HL-60 (cell line): ENCODE measurements at regions not wholly inside any gene's neighbourhood (a gene's known extent, or its start where the extent isn't known, plus 50 kb on each side); places are given as distances from the start of the nearest gene placed in this dataset.

Experiments used
- GABPA ChIP-seq: IDR thresholded peaks from 2 replicates; pipeline ENCODE4 v1.6.1; 2012; ENCODE audit warnings: low read depth
- POLR2AphosphoS5 ChIP-seq: IDR thresholded peaks from 2 replicates; pipeline ENCODE4 v1.6.1; 2012; ENCODE audit warnings: low read depth
- TF ChIP-seq, protein P1 (sequence below): IDR thresholded peaks from one replicate; pipeline ENCODE4 v1.5.1; 2011; ENCODE audit warnings: low read length, control low read depth, inconsistent platforms; ENCODE audit not compliant: insufficient read depth
- TF ChIP-seq, protein P2 (sequence below): IDR thresholded peaks from 2 replicates; pipeline ENCODE4 v1.6.1; 2012; ENCODE audit warnings: low read depth; ENCODE audit not compliant: insufficient replicate concordance

DNA sequence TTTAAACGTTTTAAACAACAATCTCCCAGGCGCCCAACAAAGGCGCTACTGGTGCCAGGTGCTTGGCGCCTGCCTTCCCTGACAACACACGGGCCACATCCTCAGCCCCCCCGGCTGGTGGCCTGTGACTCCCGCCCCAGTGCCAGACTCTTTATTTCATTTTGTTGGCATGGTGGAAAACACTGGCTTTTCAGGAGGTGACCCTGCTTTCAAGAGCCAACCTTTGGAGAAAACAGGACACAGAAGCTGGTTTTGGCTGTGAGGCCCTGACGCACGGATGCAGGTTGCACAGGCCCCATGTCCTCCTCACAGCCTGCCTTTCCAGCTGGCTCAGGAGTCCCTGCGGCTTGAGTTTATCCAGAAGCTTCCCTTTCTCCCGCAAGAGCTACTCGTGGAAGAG is 100.0 kb downstream of the METRNL start:
- TF ChIP-seq, protein P1, sequence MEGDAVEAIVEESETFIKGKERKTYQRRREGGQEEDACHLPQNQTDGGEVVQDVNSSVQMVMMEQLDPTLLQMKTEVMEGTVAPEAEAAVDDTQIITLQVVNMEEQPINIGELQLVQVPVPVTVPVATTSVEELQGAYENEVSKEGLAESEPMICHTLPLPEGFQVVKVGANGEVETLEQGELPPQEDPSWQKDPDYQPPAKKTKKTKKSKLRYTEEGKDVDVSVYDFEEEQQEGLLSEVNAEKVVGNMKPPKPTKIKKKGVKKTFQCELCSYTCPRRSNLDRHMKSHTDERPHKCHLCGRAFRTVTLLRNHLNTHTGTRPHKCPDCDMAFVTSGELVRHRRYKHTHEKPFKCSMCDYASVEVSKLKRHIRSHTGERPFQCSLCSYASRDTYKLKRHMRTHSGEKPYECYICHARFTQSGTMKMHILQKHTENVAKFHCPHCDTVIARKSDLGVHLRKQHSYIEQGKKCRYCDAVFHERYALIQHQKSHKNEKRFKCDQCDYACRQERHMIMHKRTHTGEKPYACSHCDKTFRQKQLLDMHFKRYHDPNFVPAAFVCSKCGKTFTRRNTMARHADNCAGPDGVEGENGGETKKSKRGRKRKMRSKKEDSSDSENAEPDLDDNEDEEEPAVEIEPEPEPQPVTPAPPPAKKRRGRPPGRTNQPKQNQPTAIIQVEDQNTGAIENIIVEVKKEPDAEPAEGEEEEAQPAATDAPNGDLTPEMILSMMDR, result no peak
- no peak for TF ChIP-seq POLR2AphosphoS5
- TF ChIP-seq, protein P2, sequence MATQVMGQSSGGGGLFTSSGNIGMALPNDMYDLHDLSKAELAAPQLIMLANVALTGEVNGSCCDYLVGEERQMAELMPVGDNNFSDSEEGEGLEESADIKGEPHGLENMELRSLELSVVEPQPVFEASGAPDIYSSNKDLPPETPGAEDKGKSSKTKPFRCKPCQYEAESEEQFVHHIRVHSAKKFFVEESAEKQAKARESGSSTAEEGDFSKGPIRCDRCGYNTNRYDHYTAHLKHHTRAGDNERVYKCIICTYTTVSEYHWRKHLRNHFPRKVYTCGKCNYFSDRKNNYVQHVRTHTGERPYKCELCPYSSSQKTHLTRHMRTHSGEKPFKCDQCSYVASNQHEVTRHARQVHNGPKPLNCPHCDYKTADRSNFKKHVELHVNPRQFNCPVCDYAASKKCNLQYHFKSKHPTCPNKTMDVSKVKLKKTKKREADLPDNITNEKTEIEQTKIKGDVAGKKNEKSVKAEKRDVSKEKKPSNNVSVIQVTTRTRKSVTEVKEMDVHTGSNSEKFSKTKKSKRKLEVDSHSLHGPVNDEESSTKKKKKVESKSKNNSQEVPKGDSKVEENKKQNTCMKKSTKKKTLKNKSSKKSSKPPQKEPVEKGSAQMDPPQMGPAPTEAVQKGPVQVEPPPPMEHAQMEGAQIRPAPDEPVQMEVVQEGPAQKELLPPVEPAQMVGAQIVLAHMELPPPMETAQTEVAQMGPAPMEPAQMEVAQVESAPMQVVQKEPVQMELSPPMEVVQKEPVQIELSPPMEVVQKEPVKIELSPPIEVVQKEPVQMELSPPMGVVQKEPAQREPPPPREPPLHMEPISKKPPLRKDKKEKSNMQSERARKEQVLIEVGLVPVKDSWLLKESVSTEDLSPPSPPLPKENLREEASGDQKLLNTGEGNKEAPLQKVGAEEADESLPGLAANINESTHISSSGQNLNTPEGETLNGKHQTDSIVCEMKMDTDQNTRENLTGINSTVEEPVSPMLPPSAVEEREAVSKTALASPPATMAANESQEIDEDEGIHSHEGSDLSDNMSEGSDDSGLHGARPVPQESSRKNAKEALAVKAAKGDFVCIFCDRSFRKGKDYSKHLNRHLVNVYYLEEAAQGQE, result no peak
- TF ChIP-seq GABPA, result no peak
